Transverse colon (tissue), 4 donors: ENCODE measurements at regions not wholly inside any gene's neighbourhood (a gene's known extent, or its start where the extent isn't known, plus 50 kb on each side); places are given as distances from the start of the nearest gene placed in this dataset.

Source experiments
- DNase-seq: peaks from one replicate; pipeline ENCODE4 v3.0.0-alpha.2; 2019
- H3K27ac ChIP-seq, 4 donors: fragments of 200-600 bp; sonication (generic); 2 replicates each; pipeline ENCODE4 v1.5.1; 2016 to 2018; ENCODE audit warnings: inconsistent platforms in 4 of 4
- H3K27me3 ChIP-seq: fragments of 200-600 bp; sonication (generic); 2 replicates; pipeline ENCODE4 v1.5.1; 2017; ENCODE audit warnings: inconsistent platforms
- H3K36me3 ChIP-seq, 4 donors: fragments of 200-600 bp; sonication (generic); 2 replicates each; pipeline ENCODE4 v1.5.1; 2017 to 2019; ENCODE audit warnings: inconsistent platforms in 4 of 4
- H3K4me1 ChIP-seq, 4 donors: fragments of 200-600 bp; sonication (generic); 2 replicates each; pipeline ENCODE4 v1.5.1; 2017 to 2020; ENCODE audit warnings: inconsistent platforms in 4 of 4
- H3K4me3 ChIP-seq, 4 donors: fragments of 200-600 bp; sonication (generic); 1 replicate in 1 of 4; 2 replicates in 3 of 4; pipeline versions ENCODE4 v1.5.1 to v1.6.1; 2017 to 2019; ENCODE audit warnings: inconsistent platforms in 4 of 4
- H3K9me3 ChIP-seq, 2 donors: fragments of 200-600 bp; sonication (generic); 2 replicates each; pipeline ENCODE4 v1.5.1; 2017 to 2019; ENCODE audit warnings: inconsistent platforms in 2 of 2
- EP300 ChIP-seq: sonication (generic); formaldehyde crosslinking; IDR thresholded peaks from one replicate; pipeline ENCODE4 v1.6.1; 2017; ENCODE audit warnings: antibody characterized with exemption, low read depth
- POLR2A ChIP-seq: fragments of 450-650 bp; IDR thresholded peaks from one replicate; pipeline ENCODE4 v1.6.1; 2016; ENCODE audit warnings: antibody characterized with exemption, mild to moderate bottlenecking, moderate library complexity
- POLR2AphosphoS5 ChIP-seq, 3 donors: sonication (generic); formaldehyde crosslinking; IDR thresholded peaks; one replicate each; pipeline ENCODE4 v1.6.1; 2016; ENCODE audit warnings: antibody characterized with exemption in 3 of 3
- WGBS, 2 donors: methylation state at CpG; one replicate each; pipeline ENCODE4 v1.1.5; 2018; ENCODE audit warnings: low coverage in 1 of 2; 5-methylcytosine and 5-hydroxymethylcytosine counted together
- in situ Hi-C, 4 donors: fragments of 200-750 bp; cut with MboI; loops; one replicate each; pipeline versions ENCODE4 v1.15.0 to v1.15.1; 2017; ENCODE audit warnings: low sequenced_read_pairs in 3 of 4, low pct_ligation_motif_present in 1 of 4, low pct_unique_long_range_greater_than_20kb in 1 of 4
- intact Hi-C: fragments of 100-400 bp; cut with DNase I; formaldehyde crosslinking; loops from one replicate; pipeline ENCODE4 v1.15.1; 2023; ENCODE audit warnings: low total_unique reads
- TF ChIP-seq, protein P1 (sequence below), 5 experiments: fragments of 200-600 bp in 3 of 5; fragments of 450-650 bp in 2 of 5; sonication (generic) in 3 of 5; IDR thresholded peaks; 1 replicate in 2 of 5; 2 replicates in 3 of 5; pipeline ENCODE4 v1.5.1; 2016 to 2017; ENCODE audit warnings: antibody characterized with exemption in 5 of 5, inconsistent platforms in 3 of 5, mild to moderate bottlenecking in 2 of 5, moderate library complexity in 1 of 5

DNA sequence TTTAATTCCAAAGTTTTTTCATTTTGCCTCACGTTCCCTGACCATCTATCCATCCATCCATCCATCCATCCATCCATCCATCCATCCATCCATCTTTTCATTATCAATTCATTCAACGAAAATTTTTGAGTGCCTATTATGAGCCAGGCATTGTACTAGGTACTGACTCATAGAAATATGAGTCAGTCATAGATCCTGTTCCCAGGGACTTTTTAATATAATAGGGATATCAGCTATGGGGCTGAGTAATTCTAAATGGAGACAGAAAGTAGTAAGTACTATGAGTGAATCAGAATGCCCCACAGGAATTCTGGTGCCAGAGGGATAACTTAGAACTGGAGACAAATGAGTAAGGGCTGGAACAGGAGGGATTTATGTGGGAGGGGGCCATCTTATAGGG is 49.8 kb upstream of the GNG12 start:
- 81 to 100% methylated on average over 2 of the region's 2 CpGs for WGBS, 2 donors
- TF ChIP-seq, protein P1, sequence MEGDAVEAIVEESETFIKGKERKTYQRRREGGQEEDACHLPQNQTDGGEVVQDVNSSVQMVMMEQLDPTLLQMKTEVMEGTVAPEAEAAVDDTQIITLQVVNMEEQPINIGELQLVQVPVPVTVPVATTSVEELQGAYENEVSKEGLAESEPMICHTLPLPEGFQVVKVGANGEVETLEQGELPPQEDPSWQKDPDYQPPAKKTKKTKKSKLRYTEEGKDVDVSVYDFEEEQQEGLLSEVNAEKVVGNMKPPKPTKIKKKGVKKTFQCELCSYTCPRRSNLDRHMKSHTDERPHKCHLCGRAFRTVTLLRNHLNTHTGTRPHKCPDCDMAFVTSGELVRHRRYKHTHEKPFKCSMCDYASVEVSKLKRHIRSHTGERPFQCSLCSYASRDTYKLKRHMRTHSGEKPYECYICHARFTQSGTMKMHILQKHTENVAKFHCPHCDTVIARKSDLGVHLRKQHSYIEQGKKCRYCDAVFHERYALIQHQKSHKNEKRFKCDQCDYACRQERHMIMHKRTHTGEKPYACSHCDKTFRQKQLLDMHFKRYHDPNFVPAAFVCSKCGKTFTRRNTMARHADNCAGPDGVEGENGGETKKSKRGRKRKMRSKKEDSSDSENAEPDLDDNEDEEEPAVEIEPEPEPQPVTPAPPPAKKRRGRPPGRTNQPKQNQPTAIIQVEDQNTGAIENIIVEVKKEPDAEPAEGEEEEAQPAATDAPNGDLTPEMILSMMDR (IDR thresholded peaks at IDR 0.05): no peak
- TF ChIP-seq POLR2AphosphoS5 (IDR thresholded peaks at IDR 0.05): no peak
- TF ChIP-seq POLR2A: no peak
- TF ChIP-seq EP300: no peak

More for the DNA sequence above, 49.8 kb upstream of the GNG12 start:
- Histone ChIP-seq H3K9me3 (no peaks in the 10 kb centered on the region), H3K4me3 (no peak overlapping the region), H3K27ac (no peak overlapping the region), H3K36me3 (no peaks in the 10 kb centered on the region), H3K4me1 (no peaks in the 10 kb centered on the region), H3K27me3 (no peaks in the 10 kb centered on the region)
- intact Hi-C loops: no loop called here
- no peak for DNase-seq
- in situ Hi-C loops: no loop called here
